Fibroblast of the aortic adventitia (primary cell): ENCODE measurements at regions not wholly inside any gene's neighbourhood (a gene's known extent, or its start where the extent isn't known, plus 50 kb on each side); places are given as distances from the start of the nearest gene placed in this dataset.

ENCODE experiments used
- DNase-seq: peaks from one replicate; pipeline ENCODE4 v3.0.0-alpha.2; 2010; ENCODE audit warnings: low read depth
- H3K4me3 ChIP-seq: 2 replicates; pipeline ENCODE4 v1.5.1; 2011; ENCODE audit warnings: low read depth, mild to moderate bottlenecking, control low read depth, low read length, moderate library complexity
- CTCF ChIP-seq: IDR thresholded peaks from 2 replicates; pipeline ENCODE4 v1.5.1; 2011; ENCODE audit warnings: mild to moderate bottlenecking, low read length, control low read depth, inconsistent platforms; ENCODE audit not compliant: insufficient read depth

GRCh38 chr4:8780596-8781368, 90.9 kb downstream of the HMX1 start:
- no peak for DNase-seq
- no peak for TF ChIP-seq CTCF
- H3K4me3 ChIP-seq: no peak overlapping the region

GRCh38 chr4:8780086-8780485, 91.6 kb downstream of the HMX1 start:
- DNase-seq: no peak
- H3K4me3 ChIP-seq: no peak overlapping the region

GRCh38 chr4:8779490-8779932, 92.1 kb downstream of the HMX1 start:
- no peak overlapping the region for H3K4me3 ChIP-seq
- TF ChIP-seq CTCF: no peak
- no peak for DNase-seq

More at GRCh38 chr4:8780086-8780485, 91.6 kb downstream of the HMX1 start:
- no peak for TF ChIP-seq CTCF

GRCh38 chr4:8778760-8779159, 92.9 kb downstream of the HMX1 start:
- no peak for DNase-seq
- TF ChIP-seq CTCF: no peak
- no peak overlapping the region for H3K4me3 ChIP-seq

- TF ChIP-seq CTCF: no peak
- no peak for DNase-seq
- H3K4me3 ChIP-seq: no peak overlapping the region
Measured at GRCh38 chr4:8778291-8778690, 93.3 kb downstream of the HMX1 start.

GRCh38 chr4:8777320-8778196, 94.1 kb downstream of the HMX1 start:
- H3K4me3 ChIP-seq: no peak overlapping the region
- no peak for DNase-seq
- TF ChIP-seq CTCF: no peak
